ENCODE measurements at regions not wholly inside any gene's neighbourhood (a gene's known extent, or its start where the extent isn't known, plus 50 kb on each side); places are given as distances from the start of the nearest gene placed in this dataset.
"Not testable (repeated sequence)": the region's sequence is repeated elsewhere in the genome, so short reads cannot be mapped to it uniquely, and the experiment has no call there.

DNA sequence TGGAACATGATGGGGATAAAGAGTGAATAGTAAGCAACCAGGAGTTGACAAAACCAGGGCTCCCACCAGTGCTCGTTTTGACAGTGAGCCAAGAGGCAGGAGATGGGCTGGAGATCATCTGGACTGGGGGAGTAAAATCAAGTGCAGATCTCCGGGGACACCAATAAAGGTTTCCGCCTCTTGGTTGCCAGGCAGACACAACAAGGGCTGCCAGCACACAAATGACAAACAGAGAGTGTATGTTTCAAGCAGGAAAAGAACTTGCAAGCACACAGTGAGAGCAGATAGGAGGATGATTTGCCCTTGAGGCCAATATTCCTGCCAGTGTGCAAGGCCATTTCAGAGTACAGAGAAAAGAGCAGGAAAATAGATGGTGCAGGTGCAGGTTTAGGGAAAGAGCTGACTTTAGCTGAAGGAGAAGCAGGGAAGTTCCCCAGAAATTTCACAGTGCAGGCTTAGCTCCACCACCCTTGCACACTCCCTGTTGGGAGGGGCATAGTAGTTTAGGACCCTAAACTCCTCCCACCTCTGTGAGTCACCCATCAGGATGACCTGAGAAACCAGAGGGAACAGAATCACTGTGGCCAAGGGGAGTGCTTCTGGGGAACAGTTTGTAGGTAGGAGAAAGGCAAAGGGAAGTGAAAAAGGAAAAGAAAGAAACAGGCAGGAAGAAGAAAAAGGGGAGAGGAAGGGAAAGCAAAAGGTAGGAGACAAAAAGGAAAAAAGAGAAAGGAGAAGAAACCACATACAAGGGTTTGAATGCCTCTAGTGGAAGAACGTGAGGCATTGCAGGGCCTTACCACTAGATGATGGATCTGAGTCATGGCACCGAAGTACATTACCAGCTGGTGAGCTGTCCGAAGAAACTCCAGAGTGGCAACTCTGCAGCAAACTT lies 404.4 kb downstream of the SLC6A15 start:
- ChIA-PET POLR2A (no interaction called here), CTCF (no interaction called here)

DNA sequence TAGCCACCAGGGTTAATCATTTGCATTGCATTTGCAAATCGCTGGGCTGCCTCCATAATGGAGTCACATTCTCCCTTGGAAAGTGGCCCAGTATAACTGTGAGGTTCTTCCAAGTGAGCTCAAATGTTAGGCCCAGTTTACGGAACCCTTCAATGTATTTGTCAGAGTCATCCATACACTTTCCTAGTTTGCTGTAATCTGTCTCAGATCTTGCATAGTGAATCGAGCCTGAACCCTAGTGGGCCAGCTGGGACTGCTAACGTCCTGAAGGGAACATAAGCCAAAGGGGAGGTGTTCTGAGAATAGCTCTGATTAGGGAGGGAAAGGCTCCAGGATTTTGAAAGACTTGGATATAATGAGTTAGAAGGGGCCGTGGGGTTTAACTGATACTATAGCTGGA lies 406.3 kb downstream of the SLC6A15 start:
- CTCF ChIA-PET = no interaction called here
- POLR2A ChIA-PET = no interaction called here

DNA sequence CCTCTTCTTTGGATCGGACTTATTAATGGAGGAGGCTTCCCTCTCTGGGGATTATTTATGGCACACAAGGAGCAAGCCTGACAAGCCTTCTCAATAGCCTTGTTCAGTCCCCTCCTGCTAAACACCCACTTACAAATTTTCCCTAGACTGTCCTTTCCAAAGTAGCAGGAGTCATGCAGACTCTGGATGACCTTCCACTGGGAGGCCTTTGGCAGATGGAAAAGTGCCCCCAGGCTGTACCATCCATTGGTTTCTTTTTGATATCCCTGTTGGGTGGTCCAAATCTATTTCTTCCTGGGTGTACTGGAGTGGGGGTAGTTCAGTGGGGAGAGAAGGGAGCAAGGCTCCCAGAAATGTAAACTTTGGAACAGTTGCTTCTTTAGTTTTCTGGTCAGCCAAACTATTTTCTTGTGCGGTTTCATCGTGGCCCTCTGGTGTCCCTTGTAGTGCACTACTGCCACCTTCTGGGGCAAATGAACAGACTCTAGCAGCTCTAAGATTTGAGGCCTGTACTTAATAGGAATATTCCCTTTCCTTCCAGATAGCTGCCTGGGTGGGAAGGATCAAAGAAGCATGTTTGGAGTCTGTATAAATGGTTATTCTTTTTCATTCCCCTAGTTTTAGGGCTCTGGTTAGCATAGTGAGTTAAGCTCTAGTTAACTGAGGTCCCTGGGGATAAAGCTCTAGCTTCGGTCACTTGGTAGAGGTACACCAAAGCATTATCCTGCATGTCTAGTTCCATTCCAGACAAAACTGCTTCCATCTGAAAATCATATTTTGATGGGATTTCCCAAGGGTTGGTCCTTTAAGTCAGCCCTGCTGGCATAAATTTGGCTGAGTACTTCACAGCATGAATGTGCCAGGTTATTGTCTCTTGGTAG lies 409.5 kb downstream of the SLC6A15 start:
- ChIA-PET POLR2A (no interaction called here), CTCF (no interaction called here)

DNA sequence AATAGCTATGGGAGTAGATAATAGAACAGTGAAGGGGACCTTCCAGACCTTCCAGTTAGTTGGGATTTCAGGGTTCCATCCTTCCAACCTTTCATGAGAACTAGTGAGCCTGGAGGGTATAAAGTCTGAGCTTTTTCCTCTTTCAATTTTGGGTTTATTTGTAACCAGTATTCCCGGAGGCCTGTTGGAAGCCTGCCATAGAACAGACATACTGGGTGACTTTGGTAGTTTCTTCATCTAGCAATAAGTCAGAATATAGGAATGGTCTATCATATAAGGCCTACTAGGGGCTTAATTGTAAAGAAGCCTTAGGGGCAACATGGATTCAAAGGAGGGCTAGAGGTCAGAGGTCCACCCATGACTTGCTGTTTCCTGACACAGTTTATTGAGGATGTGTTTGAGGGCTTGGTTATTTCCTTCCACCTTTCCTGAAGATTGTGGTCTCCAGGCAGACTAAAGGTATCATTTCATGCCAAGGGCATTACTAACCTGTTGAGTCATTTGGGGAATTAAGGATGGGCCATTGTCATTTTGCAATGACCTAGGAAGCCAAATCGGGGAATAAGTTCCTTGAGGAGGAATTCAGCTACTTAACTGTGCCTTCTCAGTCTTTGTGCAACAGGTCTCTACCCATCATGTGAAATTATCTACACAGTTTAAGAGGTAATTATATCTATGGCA lies 410.3 kb downstream of the SLC6A15 start:
- CTCF ChIA-PET = no interaction called here
- POLR2A ChIA-PET = no interaction called here

DNA sequence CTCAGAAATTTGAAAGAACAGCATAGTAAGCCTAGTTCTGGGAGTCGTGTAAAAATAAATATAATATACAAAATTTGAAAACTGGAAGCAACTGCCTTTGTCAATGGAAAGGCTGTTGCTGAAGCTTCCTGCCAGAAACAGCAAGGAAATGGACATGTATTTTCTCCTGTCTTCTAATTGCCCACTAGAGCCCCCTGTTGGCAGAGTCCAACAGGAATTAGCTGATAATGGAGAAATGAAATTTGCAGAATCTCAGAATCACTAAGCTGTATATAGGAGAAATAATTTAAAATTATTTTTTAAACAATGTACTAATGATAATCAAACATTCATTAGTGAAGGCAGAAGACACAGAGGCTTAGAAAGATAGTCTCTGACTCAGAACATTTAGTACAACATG lies 414.8 kb downstream of the SLC6A15 start:
- CTCF ChIA-PET = no interaction called here
- POLR2A ChIA-PET = no interaction called here

DNA sequence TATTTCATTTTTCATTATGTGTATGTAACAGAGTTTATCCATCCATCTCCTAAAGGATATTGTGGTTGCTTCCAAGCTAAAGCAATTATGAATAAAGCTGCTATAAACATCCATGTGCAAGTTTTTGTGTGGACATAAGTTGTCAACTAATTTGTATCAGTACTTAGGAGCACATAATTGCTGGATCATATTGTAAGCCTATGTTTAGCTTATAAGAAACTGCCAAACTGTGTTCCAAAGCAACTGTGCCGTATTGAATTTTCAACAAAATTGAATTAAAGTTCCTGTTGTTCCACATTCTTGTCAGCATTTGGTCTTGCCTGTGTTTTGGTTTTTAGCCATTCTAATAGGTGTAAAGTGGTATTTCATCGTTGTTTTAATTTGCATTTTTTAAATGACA lies 416.9 kb downstream of the SLC6A15 start:
- ChIA-PET CTCF (no interaction called here), POLR2A (no interaction called here)

DNA sequence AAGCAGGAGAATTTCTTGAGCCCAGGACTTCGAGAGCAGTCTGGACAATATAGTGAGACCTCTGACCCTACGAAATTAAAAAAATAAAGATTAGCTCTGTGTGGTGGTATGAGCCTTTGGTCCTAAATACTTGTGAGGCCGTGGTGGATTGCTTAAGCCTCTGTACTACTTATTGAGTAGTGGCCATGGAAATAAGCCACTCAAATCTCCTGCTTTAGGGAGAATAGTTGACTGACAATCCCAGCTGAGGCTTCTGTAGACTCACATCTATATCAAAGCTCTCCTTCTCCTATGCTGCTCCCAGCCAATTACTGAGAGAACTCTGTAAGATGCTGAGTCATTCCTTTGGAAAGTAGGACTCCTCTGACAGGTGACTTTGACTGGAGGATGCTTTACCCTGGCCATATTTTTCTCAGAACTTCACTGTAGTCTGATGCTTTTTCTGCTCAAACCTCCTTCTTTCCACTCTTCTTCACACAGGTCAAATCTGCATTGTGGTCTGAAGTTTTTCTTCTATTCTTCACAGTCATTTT lies 420.2 kb downstream of the SLC6A15 start:
- ChIA-PET POLR2A (no interaction called here), CTCF (no interaction called here)

DNA sequence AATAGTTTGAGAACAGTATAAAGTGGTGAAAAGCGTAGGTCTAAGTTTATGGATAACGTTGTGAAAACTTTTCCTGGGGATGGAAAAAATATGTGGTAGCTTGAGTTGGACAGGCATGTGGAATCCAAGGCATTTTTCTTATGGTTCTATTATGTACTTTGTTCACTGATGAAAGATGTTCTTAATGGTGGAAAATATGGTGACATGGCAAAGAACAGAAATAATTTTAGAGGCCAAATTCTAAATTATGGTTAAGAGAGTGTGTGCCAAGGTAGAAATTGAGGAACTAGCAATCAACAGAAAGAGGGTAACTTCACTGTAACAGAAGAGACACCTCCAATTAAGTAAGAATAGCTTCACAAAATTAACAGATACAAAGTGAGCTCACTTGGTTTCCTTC lies 427.8 kb downstream of the SLC6A15 start:
- ChIA-PET POLR2A (no interaction called here), CTCF (no interaction called here)

DNA sequence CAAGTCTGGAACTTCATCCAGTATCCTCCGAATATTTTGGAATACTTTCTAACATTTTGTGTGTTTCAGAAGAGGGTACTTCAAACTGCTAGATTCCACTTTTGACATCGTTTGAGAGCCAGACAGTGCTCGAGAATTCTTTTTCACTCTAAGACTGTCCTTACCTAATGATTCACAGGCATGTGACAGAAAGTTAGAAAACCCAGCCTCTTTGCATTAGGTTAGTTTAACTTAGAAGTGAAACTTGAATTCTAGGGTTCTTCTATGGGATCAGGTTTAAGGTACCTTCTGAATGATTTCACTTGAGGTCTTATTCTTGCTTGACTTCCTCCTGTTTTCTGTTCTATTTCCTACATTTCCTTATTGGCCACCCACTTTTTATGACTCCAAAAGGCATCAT lies 431.8 kb downstream of the SLC6A15 start:
- POLR2A ChIA-PET = no interaction called here
- CTCF ChIA-PET = no interaction called here

DNA sequence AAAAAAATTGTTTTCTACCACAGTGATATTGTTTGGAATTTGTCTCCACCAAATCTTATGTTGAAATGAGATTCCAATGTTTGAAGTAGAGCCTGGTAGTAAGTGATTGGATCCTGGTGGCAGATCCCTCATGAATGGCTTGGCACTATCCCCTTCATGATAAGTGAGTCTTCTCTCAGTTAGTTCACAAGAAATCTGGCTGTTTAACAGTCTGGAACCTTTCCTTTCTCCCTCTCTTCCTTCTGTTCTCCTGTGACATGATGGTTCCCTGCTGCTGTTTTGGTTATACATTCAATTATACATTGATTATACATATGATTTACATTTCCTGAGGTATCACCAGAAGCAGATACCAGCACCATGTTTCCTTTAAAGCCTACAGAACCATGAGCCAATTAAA lies 442.2 kb downstream of the SLC6A15 start:
- CTCF ChIA-PET = no interaction called here
- POLR2A ChIA-PET = no interaction called here

DNA sequence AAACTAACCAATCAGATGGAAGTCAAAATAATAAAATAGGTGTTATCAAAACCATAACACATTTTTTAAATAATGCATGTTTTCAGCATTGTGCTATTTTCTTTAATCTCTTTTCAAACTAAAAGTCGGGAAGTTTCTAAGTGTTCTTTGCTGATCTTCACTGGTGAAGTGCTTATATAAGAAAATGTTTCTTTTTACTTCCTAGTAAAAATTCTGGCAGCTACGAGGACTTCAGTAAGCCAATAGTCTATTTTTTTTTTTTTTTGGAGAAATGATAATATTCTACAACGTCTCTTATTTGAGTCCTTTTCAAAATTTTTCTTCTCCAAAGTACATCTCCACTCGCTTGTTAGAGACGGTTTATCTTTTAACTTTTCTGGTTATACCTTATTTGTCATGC lies 448.0 kb downstream of the SLC6A15 start:
- ChIA-PET CTCF (no interaction called here), POLR2A (no interaction called here)

DNA sequence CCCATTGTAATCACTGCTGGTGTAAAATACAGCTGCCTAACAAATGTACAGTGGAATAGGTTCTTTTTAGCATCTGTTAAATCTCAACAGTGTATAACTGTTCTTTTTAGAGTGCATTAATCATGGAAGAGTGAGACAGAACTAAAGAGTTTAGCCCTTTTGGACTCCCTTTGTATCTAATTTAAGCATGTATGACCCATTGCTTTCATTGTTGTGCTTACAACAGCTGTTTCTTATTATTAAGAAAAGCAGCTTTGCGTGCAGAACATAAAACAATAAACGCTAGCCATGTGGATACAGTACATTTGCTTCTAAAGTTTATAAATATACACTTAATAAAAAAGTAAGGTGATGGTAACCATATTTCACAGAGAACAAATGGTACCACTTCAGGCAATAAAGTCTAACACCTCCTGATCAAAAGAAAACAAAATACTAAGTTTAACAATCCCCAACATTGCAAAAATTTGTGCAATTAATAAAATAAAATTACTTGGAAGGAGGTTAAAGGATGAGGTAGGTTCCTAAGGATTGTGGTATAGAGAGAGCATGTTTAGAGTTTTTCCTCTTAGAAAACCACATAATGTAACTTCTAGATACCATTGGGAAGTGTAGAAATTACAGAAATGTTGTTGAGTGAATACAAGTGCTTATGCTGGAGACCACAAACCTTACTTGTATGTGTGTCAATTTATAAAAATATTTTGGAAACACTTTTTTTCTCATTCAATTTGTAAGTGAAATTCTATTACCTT lies 448.7 kb downstream of the SLC6A15 start:
- ChIA-PET CTCF (no interaction called here), POLR2A (no interaction called here)

DNA sequence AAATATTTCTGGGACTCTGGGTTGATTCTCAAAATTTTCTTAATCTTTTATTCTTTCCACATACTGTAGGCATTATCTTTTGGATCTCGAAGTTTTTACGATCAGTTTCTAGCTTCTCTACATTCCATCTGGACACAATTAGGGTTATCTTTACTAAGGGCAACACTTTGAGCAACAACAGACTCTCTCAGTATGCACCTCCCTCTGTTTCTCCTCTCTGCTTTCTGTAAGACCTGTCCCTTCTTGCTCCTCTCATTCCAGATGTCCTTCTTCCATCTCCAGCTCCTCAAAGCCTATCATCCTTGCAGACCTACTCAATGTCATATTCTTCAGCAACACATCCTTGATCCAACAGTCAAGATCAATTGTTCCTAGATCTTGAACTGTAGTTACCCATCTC lies 457.0 kb downstream of the SLC6A15 start:
- ChIA-PET CTCF (no interaction called here), POLR2A (no interaction called here)

DNA sequence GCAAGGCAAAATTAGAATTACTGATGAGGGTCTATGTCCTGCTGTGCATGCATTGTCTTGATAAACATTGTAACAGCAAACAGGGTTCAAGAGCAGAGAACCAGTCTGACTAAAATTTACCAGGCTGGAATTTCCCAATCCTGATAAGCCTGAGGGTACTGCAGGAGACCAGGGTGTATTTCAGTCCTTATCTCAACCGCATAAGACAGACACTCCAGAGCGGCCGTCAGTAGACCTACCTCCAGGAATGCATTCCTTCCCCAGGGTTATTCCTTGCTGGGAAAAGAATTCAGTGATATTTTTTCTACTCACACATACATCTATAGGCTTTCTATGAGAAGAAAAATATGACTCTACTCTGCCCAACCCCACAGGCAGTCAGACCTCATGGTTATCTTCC lies 466.1 kb downstream of the SLC6A15 start:
- CTCF ChIA-PET, POLR2A ChIA-PET: not testable (repeated sequence)

DNA sequence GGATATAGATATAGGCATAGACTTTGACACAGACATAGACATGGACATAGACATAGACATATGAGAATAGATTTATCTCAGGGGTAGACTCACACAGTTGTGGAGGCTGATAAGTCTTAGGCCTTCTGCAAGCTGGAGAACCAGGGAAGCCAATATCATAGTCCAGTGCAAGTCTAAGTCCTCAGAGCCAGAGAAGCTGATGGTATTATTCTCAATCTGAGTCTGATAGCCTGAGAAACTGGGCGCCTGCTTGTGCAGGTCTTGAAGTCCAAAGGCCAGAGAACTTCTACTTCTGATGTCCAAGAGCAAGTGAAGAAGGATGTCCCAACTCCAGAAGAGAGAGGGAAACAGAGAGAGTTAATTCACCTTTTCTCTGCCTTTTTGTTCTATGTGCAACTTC lies 476.5 kb downstream of the SLC6A15 start:
- ChIA-PET CTCF (no interaction called here), POLR2A (no interaction called here)

DNA sequence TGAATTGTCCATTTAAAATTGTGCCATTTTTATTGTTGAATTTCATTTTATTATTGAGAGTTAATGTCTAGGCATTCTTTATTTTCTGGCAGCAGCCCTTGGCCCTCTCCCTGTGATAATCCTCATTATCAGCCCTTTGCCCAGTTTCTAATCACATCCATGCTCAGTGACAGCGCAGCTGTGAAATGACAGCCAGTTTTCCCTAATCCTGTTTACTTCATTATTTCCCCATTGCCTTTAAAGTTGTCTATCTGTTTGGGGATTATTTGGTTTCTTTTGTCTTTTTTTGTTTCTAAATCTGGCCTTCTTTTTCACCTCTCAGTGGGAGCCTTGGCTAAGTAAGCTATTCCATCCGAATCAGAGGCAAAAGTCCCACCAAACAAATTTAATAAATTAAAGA lies 476.9 kb downstream of the SLC6A15 start:
- POLR2A ChIA-PET = no interaction called here
- CTCF ChIA-PET = no interaction called here

DNA sequence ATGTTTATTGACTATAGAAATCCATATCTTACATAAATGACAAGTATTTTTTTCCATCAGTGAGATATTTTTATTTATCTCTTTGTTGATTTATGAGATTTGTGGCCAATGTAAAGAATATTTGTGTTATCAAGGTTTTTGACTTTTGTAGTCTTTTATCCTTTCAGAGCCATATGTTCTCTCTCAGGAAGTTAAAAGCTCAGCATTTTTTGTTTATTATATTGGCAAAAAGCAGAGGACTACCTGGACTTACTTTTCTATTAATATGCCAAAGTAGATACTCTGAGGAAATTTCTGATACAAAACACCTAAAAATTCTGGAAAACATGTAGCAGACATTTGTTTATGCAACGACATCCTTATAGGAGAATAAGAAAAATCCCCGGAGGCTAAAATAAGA lies 490.3 kb downstream of the SLC6A15 start:
- POLR2A ChIA-PET = no interaction called here
- CTCF ChIA-PET = no interaction called here

DNA sequence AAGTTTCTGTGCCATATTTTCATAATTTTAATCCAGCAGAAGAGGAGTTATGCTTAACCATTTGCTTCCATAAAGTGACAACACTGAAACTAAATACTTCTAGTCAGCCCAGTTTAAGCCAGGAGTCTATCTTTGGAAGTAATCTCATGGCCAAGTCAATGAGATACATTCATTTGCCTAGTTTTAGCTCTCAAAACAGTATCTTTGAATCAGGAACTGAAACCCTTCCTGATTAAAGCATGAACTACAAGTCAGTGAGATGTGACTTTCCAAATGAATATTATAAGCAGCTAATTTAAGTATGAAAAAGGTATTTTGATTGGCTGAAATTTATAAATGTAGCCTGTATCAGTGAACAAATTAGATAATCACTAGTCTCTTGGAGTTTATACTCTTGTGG lies 491.5 kb downstream of the SLC6A15 start:
- CTCF ChIA-PET = no interaction called here
- POLR2A ChIA-PET = no interaction called here

DNA sequence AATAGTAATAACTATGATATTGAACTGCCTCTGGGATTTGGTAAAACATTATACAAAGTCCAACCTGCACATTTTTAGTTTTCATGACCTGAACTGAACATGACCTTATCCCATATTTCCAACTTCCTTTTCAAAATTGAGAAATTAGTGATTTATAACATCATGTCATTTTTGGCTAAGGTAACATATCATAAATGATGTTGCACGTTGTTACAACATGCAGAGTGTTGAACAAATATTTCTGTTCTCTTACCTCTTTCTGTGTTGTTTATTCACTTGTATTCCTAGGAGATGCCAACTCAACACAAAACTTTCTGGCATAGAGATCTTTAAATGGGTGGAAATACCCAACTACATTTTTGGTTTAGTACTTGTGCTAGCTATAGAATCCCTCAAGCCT lies 496.0 kb downstream of the SLC6A15 start:
- CTCF ChIA-PET = no interaction called here
- POLR2A ChIA-PET = no interaction called here

DNA sequence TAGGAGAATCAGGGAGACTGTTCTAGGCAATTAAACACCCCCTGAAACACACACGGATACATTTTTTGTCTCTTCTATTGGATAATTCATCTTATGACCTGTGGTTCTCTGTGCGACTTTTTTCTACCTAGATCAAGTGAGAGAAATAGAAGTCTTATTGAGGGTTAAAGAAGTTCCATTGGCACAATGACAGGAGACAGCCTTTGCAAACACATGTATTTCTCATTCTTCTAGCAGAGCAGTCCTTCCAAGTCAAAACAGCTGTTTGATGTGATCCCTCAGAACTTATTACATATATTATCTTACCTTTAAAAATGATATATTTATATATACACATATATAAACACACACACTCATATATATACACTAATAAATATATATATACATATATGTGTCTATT lies 496.7 kb downstream of the SLC6A15 start:
- POLR2A ChIA-PET = no interaction called here
- CTCF ChIA-PET = no interaction called here
